ENCODE measurements at regions not wholly inside any gene's neighbourhood (a gene's known extent, or its start where the extent isn't known, plus 50 kb on each side); places are given as distances from the start of the nearest gene placed in this dataset.

DNA sequence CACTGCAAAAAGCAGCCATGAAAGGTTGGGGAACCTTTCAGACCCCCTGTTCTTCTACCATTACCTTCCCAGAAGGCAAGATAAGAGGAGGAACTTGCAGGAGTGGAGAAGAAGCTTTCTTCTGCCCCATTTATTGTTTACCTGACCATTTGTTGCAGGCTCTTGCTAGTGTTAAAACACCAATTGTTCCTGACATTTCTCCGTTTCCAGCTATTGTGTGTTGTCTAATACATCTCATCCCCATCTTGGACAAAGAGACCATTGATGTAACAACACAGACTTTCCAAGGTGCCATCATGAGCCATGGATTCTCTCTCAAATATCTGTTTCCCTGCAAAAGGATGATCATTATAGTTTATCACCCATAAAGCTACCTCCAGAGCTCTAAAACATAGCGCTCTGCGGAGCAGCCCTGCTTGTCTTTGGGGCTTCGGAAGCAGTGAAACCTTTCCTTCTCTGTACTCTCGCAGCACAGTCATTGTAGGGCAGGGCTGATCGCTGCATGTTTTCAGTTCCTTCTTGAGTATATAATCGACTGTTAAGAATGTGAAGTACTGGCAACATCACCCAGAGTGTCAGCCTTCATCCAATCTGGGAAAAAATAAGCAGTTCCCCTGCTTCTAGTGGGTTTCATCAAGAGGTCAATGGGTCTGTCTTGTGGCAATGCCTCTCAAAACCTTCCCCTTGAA is 680.0 kb downstream of the SEMA5A start:
- Histone ChIP-seq H3K36me3 (ENCODE audit: control insufficient read depth, low read length) (no peaks in the 10 kb centered on the region), H3K4me1 (ENCODE audit: control insufficient read depth, low read length) (no peaks in the 10 kb centered on the region), H3K9me2 (replicated peaks; ENCODE audit: control insufficient read depth, low read length) (no peaks in the 10 kb centered on the region), H3K4me2 (ENCODE audit: low read length) (no peak overlapping the region), H3K79me2 (ENCODE audit: control insufficient read depth, low read length) (no peaks in the 10 kb centered on the region), H3K4me3 (ENCODE audit: low read length) (no peak overlapping the region), H3K27me3 (ENCODE audit: control insufficient read depth, low read length) (no peaks in the 10 kb centered on the region), H3K27ac (ENCODE audit: low read depth, low read length) (no peak overlapping the region), H3K9me3 (ENCODE audit: control insufficient read depth, insufficient read depth, low read length) (no peaks in the 10 kb centered on the region), H3F3A (ENCODE audit: control insufficient read depth, insufficient read depth) (no peaks in the 10 kb centered on the region), H4K20me1 (ENCODE audit: control insufficient read depth, insufficient read depth, low read depth, low read length) (no peaks in the 10 kb centered on the region)
- no peak for TF ChIP-seq EZH2phosphoT487 (IDR thresholded peaks at IDR 0.05; ENCODE audit: borderline replicate concordance, low read length)
- TF ChIP-seq, protein P1, sequence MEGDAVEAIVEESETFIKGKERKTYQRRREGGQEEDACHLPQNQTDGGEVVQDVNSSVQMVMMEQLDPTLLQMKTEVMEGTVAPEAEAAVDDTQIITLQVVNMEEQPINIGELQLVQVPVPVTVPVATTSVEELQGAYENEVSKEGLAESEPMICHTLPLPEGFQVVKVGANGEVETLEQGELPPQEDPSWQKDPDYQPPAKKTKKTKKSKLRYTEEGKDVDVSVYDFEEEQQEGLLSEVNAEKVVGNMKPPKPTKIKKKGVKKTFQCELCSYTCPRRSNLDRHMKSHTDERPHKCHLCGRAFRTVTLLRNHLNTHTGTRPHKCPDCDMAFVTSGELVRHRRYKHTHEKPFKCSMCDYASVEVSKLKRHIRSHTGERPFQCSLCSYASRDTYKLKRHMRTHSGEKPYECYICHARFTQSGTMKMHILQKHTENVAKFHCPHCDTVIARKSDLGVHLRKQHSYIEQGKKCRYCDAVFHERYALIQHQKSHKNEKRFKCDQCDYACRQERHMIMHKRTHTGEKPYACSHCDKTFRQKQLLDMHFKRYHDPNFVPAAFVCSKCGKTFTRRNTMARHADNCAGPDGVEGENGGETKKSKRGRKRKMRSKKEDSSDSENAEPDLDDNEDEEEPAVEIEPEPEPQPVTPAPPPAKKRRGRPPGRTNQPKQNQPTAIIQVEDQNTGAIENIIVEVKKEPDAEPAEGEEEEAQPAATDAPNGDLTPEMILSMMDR (IDR thresholded peaks at IDR 0.05; ENCODE audit: low read depth, low read length, poor library complexity, severe bottlenecking) = no peak

DNA sequence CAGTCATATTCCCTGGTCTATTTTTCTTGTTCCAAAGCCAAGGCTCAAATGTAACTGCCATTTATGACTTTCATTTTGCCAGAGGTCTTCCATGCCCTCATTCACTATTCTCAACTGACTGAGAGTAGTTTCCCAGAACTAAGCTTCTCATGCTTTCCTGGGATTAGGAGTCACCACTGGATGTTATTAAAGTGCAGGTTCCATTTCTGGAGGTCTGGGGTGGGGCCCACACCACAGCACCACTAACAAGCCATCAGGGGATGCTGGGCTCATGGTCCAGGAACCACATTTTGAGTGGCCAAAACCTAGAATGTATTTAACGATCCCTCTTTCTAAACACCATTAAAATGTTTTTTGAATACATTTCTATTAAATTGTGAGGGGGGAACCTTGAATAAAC is 677.6 kb downstream of the SEMA5A start:
- no peaks in the 10 kb centered on the region for H4K20me1 ChIP-seq (ENCODE audit: control insufficient read depth, insufficient read depth, low read depth, low read length)
- H3K36me3 ChIP-seq (ENCODE audit: control insufficient read depth, low read length) = no peaks in the 10 kb centered on the region
- no peaks in the 10 kb centered on the region for H3K9me3 ChIP-seq (ENCODE audit: control insufficient read depth, insufficient read depth, low read length)
- no peaks in the 10 kb centered on the region for H3K9me2 ChIP-seq (replicated peaks; ENCODE audit: control insufficient read depth, low read length)
- TF ChIP-seq, protein P1 (IDR thresholded peaks at IDR 0.05; ENCODE audit: low read depth, low read length, poor library complexity, severe bottlenecking) = no peak
- TF ChIP-seq EZH2phosphoT487 (IDR thresholded peaks at IDR 0.05; ENCODE audit: borderline replicate concordance, low read length) = no peak
- no peaks in the 10 kb centered on the region for H3K27me3 ChIP-seq (ENCODE audit: control insufficient read depth, low read length)
- H3F3A ChIP-seq (ENCODE audit: control insufficient read depth, insufficient read depth) = no peaks in the 10 kb centered on the region
- H3K4me2 ChIP-seq (ENCODE audit: low read length) = no peak overlapping the region
- no peaks in the 10 kb centered on the region for H3K79me2 ChIP-seq (ENCODE audit: control insufficient read depth, low read length)
- H3K4me1 ChIP-seq (ENCODE audit: control insufficient read depth, low read length) = no peaks in the 10 kb centered on the region
- H3K27ac ChIP-seq (ENCODE audit: low read depth, low read length) = no peak overlapping the region
- H3K4me3 ChIP-seq (ENCODE audit: low read length) = no peak overlapping the region

DNA sequence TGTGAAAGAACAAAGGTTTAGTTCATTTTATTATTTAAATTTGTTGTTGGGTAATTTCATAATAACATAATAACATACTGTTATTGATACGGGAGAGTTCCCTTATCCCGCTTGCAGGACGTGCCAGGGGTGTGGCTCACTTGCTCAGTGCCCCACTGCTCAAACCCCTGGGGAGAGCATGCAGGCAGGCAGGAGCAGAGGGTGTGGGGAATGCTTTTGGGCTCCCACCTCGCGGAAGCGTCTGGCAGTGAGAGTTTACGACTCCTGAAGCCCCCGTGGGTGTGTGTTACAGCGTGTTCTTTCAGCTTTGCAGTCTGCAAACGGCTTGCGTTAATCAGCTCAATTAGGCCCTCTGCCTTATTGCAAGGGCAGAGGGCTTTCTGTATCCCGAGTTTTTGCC is 675.9 kb downstream of the SEMA5A start:
- Histone ChIP-seq H3K9me2 (replicated peaks; ENCODE audit: control insufficient read depth, low read length) (no peaks in the 10 kb centered on the region), H3K4me3 (ENCODE audit: low read length) (no peak overlapping the region), H3K4me2 (ENCODE audit: low read length) (no peak overlapping the region), H3F3A (ENCODE audit: control insufficient read depth, insufficient read depth) (no peaks in the 10 kb centered on the region), H3K27me3 (ENCODE audit: control insufficient read depth, low read length) (no peaks in the 10 kb centered on the region), H3K27ac (ENCODE audit: low read depth, low read length) (no peak overlapping the region), H3K79me2 (ENCODE audit: control insufficient read depth, low read length) (no peaks in the 10 kb centered on the region), H3K4me1 (ENCODE audit: control insufficient read depth, low read length) (no peaks in the 10 kb centered on the region), H3K36me3 (ENCODE audit: control insufficient read depth, low read length) (no peaks in the 10 kb centered on the region), H3K9me3 (ENCODE audit: control insufficient read depth, insufficient read depth, low read length) (no peaks in the 10 kb centered on the region), H4K20me1 (ENCODE audit: control insufficient read depth, insufficient read depth, low read depth, low read length) (no peaks in the 10 kb centered on the region)
- TF ChIP-seq, protein P1 (IDR thresholded peaks at IDR 0.05; ENCODE audit: low read depth, low read length, poor library complexity, severe bottlenecking) = no peak
- no peak for TF ChIP-seq EZH2phosphoT487 (IDR thresholded peaks at IDR 0.05; ENCODE audit: borderline replicate concordance, low read length)
